GM12864 (cell line): ENCODE measurements at regions not wholly inside any gene's neighbourhood (a gene's known extent, or its start where the extent isn't known, plus 50 kb on each side); places are given as distances from the start of the nearest gene placed in this dataset.

Experiments
- DNase-seq: peaks from one replicate; pipeline ENCODE4 v3.0.0-alpha.2; 2011; ENCODE audit warnings: low read depth
- H3K4me3 ChIP-seq: 2 replicates; pipeline ENCODE4 v1.5.1; 2011; ENCODE audit warnings: mild to moderate bottlenecking, low read depth, low read length, control low read depth
- CTCF ChIP-seq: IDR thresholded peaks from 2 replicates; pipeline ENCODE4 v1.5.1; 2011; ENCODE audit warnings: low read depth, mild to moderate bottlenecking, moderate library complexity, low read length, control low read depth, inconsistent platforms; ENCODE audit errors: missing control alignments

- TF ChIP-seq CTCF = no peak
Measured at GRCh38 chr3:66592927-66593625, 92.3 kb upstream of the LRIG1 start.

GRCh38 chr3:66593978-66594377 is 93.2 kb upstream of the LRIG1 start:
- H3K4me3 ChIP-seq = no peak overlapping the region
- no peak for TF ChIP-seq CTCF
- DNase-seq = no peak

More at GRCh38 chr3:66592927-66593625, 92.3 kb upstream of the LRIG1 start:
- DNase-seq = no peak
- H3K4me3 ChIP-seq = no peak overlapping the region

- TF ChIP-seq CTCF = no peak
- no peak for DNase-seq
- no peak overlapping the region for H3K4me3 ChIP-seq
Measured at GRCh38 chr3:66597308-66597863, 96.6 kb upstream of the LRIG1 start.

- no peak overlapping the region for H3K4me3 ChIP-seq
- no peak for TF ChIP-seq CTCF
- no peak for DNase-seq
Measured at GRCh38 chr3:66598168-66598567, 97.3 kb upstream of the LRIG1 start.

GRCh38 chr3:66602237-66602636 is 101.4 kb upstream of the LRIG1 start:
- TF ChIP-seq CTCF = no peak
- DNase-seq = no peak
- H3K4me3 ChIP-seq = no peak overlapping the region

- no peak for DNase-seq
- TF ChIP-seq CTCF = no peak
- no peak overlapping the region for H3K4me3 ChIP-seq
Measured at GRCh38 chr3:66602691-66603090, 101.9 kb upstream of the LRIG1 start.

- no peak for DNase-seq
- H3K4me3 ChIP-seq = no peak overlapping the region
- TF ChIP-seq CTCF = no peak
Measured at GRCh38 chr3:66603151-66603611, 102.4 kb upstream of the LRIG1 start.
